WERI-Rb-1 (cell line): ENCODE measurements at regions not wholly inside any gene's neighbourhood (a gene's known extent, or its start where the extent isn't known, plus 50 kb on each side); places are given as distances from the start of the nearest gene placed in this dataset.

Experiments used
- DNase-seq: peaks from one replicate; pipeline ENCODE4 v3.0.0-alpha.2; 2020
- H3K27ac ChIP-seq: fragments of 250-450 bp; sonication (Bioruptor Pico); 2 replicates; pipeline ENCODE4 v1.5.1; 2020; ENCODE audit warnings: mild to moderate bottlenecking, moderate library complexity
- H3K27me3 ChIP-seq: fragments of 250-450 bp; sonication (Bioruptor Pico); 2 replicates; pipeline ENCODE4 v1.5.1; 2021; ENCODE audit warnings: mild to moderate bottlenecking, low read depth, moderate library complexity; ENCODE audit not compliant: insufficient read depth, severe bottlenecking
- H3K36me3 ChIP-seq: fragments of 250-450 bp; sonication (Bioruptor Pico); 2 replicates; pipeline ENCODE4 v1.5.1; 2020; ENCODE audit warnings: mild to moderate bottlenecking, moderate library complexity
- H3K4me3 ChIP-seq: 2 replicates; pipeline ENCODE4 v1.5.1; 2011; ENCODE audit warnings: low read depth, mild to moderate bottlenecking, control low read depth, low read length
- H3K9me3 ChIP-seq: fragments of 250-450 bp; sonication (Bioruptor Pico); 2 replicates; pipeline ENCODE4 v1.5.1; 2021; ENCODE audit warnings: mild to moderate bottlenecking, moderate library complexity; ENCODE audit not compliant: severe bottlenecking
- TF ChIP-seq, protein P1 (sequence below): IDR thresholded peaks from 2 replicates; pipeline ENCODE4 v1.5.1; 2011; ENCODE audit warnings: low read depth, mild to moderate bottlenecking, control low read depth, inconsistent platforms, low read length

- Histone ChIP-seq H3K36me3 (no peaks in the 10 kb centered on the region), H3K27me3 (no peaks in the 10 kb centered on the region), H3K27ac (no peak overlapping the region), H3K4me3 (no peak overlapping the region), H3K9me3 (no peaks in the 10 kb centered on the region)
- TF ChIP-seq, protein P1, sequence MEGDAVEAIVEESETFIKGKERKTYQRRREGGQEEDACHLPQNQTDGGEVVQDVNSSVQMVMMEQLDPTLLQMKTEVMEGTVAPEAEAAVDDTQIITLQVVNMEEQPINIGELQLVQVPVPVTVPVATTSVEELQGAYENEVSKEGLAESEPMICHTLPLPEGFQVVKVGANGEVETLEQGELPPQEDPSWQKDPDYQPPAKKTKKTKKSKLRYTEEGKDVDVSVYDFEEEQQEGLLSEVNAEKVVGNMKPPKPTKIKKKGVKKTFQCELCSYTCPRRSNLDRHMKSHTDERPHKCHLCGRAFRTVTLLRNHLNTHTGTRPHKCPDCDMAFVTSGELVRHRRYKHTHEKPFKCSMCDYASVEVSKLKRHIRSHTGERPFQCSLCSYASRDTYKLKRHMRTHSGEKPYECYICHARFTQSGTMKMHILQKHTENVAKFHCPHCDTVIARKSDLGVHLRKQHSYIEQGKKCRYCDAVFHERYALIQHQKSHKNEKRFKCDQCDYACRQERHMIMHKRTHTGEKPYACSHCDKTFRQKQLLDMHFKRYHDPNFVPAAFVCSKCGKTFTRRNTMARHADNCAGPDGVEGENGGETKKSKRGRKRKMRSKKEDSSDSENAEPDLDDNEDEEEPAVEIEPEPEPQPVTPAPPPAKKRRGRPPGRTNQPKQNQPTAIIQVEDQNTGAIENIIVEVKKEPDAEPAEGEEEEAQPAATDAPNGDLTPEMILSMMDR = no peak
- DNase-seq = no peak
Measured at GRCh38 chr4:135538698-135539097, 1337.1 kb upstream of the PABPC4L start.

- DNase-seq = no peak
- no peak overlapping the region for H3K27ac ChIP-seq
- TF ChIP-seq, protein P1 = no peak
- no peaks in the 10 kb centered on the region for H3K9me3 ChIP-seq
- H3K36me3 ChIP-seq = no peaks in the 10 kb centered on the region
- no peaks in the 10 kb centered on the region for H3K27me3 ChIP-seq
- no peak overlapping the region for H3K4me3 ChIP-seq
Measured at GRCh38 chr4:135533053-135533452, 1331.5 kb upstream of the PABPC4L start.

DNA sequence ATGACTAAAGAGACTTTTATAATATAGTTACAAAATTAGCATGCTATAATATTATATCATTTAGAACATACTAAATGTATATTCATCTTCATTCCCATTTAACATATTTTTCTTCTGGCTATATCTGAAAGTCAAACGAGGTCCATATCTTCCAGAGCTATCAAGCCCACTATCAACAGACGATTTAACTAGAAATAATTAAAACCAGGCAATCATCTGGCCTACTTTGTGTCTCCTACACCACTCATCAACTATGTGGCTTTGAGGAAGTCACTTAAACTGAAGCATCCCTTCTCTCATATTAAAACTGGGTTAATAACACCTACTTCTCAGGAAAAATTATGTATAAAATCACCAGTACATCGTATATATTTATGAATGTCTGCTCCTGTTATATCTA lies 1330.5 kb upstream of the PABPC4L start:
- TF ChIP-seq, protein P1 = no peak
- H3K27ac ChIP-seq = no peak overlapping the region
- no peaks in the 10 kb centered on the region for H3K27me3 ChIP-seq
- no peak for DNase-seq
- H3K4me3 ChIP-seq = no peak overlapping the region
- no peaks in the 10 kb centered on the region for H3K36me3 ChIP-seq
- no peaks in the 10 kb centered on the region for H3K9me3 ChIP-seq

DNA sequence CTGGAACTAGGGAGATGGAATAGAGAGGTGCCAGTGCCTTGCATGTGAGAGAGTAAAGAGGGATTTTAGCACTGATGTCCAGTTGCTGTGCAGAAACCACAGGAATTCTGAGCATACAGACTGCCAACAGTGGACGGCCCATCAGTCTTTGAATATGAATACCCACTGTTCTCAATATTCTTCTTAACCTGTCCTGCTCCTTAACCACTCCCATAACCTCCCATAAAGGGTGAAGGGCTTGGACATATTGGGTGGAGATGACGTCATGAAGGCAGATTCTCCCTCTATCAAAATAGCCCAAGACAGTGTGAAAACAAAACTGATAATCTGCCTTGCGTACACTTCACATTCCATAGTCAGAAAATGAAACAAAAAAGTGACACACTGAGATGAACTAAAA lies 1313.7 kb upstream of the PABPC4L start:
- Histone ChIP-seq H3K4me3 (no peak overlapping the region), H3K9me3 (no peaks in the 10 kb centered on the region), H3K27ac (no peak overlapping the region), H3K36me3 (no peaks in the 10 kb centered on the region), H3K27me3 (no peaks in the 10 kb centered on the region)
- TF ChIP-seq, protein P1 = no peak
- no peak for DNase-seq

DNA sequence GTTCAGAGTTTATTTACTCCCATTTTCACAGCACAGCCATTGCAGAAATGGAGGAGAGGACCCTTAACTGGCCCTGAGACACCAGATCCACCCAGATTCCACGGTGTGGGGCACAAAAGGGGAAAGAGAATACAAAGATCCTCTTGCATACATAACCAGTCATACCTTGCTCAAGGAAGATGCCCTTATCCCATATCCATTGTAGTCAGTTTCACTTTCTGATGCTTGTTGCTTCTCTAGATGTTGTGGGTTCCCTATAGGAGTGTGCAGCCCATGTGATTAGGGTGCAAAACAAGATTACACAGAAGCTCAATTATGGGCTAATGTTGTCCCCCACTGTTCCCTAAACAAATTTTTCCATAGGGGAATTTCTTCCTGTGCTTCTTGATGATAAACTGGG lies 1309.0 kb upstream of the PABPC4L start:
- no peak for DNase-seq
- H3K36me3 ChIP-seq = no peaks in the 10 kb centered on the region
- TF ChIP-seq, protein P1 = no peak
- no peak overlapping the region for H3K27ac ChIP-seq
- H3K27me3 ChIP-seq = no peaks in the 10 kb centered on the region
- H3K4me3 ChIP-seq = no peak overlapping the region
- no peaks in the 10 kb centered on the region for H3K9me3 ChIP-seq

- no peak for DNase-seq
- no peak overlapping the region for H3K27ac ChIP-seq
- H3K27me3 ChIP-seq = no peaks in the 10 kb centered on the region
- H3K36me3 ChIP-seq = no peaks in the 10 kb centered on the region
- H3K4me3 ChIP-seq = no peak overlapping the region
- H3K9me3 ChIP-seq = no peaks in the 10 kb centered on the region
- TF ChIP-seq, protein P1 = no peak
Measured at GRCh38 chr4:135508006-135508714, 1306.6 kb upstream of the PABPC4L start.
